ENCODE measurements at regions not wholly inside any gene's neighbourhood (a gene's known extent, or its start where the extent isn't known, plus 50 kb on each side); places are given as distances from the start of the nearest gene placed in this dataset.

DNA sequence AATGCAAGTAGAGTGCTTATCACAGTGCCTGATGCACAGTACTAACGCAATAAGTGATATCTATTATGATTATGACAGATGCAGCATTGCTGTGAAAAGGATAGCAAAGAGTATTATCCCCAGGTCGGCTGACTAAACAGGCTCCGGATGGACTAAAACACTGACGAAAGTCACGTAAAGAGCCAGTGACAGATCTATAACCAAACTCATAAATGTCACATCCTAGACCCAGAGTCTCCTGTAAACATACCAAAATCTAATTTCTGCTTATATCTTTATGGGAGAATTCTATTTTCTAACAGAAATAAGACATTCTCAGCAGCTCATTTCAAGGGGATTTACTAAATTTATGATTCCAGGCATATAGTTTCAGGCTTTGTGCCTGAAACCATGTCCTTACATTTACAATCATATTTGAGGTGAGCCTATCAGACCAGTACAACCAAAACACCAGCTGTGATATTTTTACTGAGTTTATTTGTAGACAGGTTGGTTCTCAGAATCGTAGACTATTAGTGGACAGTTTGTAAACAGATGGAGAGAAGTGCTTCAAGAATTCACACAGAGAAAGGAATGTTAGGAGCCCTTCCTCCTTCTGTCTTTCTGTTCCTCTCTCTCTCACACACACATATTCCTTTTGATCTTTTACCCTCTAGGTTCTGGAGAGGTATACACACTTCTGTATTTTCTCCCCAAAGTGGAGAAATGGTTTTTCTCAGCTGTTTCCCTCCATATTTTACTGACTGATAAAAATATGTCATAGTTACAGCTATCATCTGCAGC, 52.4 kb upstream of the WDR26 start:
- FAIRE-seq (no peak), DNase-seq (ENCODE audit: extremely low spot score, insufficient read length, low read depth) (no peak)

DNA sequence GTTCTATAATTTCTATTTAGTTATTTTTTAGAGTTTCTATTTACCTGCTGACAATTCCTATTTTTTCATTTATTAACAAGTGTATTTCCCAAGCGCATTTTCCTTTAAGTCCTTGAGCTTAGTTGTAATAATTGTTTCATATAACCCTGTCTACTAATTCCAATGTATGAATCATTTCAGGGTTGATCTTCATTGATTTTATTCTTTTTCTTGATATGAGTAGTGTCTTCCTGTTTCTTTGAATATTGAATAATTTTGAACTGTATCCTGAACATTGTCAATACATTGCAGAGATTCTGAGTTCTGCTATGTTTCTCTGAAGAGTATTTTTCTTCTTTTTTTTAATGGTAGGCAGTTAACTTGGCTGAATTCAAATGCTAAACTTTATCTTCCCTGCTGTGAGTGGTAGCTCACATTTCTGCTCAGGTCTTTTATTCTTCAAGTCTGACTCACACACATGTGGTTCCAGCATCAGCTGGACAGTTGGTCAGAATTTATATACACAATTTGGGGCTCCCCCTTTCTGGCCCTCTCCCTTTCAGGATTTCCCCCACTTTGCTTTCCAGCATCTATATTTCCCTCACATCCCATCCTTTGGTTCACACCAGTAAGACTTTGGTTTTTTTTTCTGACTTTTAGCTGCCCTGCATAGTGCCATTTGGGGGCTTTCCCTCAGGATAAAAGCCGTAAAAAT, 54.4 kb upstream of the WDR26 start:
- DNase-seq (ENCODE audit: extremely low spot score, insufficient read length, low read depth) (no peak), FAIRE-seq (no peak)

DNA sequence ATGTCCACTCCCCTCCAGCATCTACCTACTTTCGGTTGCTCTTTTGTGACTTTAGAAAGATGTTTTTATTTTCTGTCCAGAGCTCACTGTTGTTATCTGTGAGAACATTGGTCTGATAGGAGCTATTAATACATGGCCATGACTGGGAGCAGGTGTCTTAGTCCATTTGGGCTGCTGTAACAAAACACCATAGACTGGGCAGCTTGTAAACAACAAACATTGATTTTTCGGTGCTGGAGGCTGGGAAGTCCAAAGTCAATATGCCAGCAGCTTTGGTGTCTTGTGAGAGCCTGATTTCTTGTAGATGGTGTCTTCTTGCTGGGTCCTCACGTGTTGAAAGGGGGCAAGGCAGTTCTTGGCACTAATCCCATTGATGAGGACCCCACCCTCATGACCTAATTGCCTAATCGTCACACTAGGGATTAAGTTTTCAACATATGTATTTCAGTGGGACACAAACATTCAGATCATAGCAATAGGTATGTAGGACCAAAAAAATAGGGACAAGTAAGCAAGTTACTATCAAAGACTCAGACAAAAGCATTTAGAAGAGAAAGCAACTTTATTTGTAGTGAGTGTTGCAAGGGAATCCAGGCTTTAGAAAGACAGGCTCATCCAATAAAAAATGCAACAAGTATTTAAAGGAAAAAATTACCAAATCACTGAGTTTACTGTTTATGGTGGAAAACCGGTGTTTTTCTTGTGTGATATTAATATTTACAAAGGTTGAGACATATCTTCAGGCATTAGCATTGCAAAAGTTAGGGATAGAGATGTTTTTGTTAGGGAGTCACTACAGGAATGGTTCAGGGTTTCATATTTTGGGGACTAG, 55.2 kb upstream of the WDR26 start:
- FAIRE-seq: no peak
- DNase-seq (ENCODE audit: extremely low spot score, insufficient read length, low read depth): no peak

DNA sequence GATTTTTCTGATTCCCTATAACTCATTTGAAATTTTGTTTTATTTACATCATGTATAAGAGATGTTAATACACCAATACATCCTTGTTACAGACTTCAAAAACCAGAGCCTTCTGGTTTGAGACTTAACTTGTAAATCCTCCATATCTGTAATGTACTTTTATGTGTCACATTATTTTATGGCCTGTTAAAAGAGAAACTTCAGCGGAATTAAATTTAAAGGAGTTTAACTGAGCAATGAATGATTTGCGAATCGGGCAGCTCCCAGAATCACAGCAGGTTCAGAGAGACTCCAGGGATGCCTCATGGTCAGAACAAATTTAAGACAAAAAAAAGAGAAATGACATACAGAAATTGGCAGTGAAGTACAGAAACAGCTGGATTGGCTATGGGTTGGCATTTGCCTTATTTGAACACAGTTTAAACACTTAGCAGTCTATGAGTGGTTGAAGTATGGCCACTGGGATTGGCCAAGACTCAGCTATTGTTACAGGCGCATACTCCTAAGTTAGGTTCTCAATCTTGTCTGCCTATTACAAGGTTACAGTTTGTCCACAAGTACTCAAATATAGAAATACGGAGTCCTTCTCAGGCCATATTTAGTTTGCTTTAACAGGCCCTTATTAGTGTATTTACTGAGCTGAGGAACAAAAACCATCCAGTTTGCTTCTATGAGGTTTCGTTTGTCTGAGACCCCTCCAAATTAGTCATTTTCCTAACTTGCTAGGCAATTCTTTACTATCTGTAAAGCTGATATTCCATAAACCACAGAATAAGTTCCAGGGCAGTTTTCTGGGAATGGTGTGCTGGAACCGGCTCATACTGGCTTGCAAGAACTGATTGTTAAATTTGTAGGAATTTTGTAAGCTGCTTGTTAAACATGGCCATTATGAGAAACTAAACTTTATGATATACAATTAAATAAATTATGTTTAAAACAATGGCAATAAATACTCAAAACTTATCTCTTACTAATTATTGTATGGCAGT, 56.2 kb upstream of the WDR26 start:
- DNase-seq (ENCODE audit: extremely low spot score, insufficient read length, low read depth) (no peak), FAIRE-seq (no peak)

DNA sequence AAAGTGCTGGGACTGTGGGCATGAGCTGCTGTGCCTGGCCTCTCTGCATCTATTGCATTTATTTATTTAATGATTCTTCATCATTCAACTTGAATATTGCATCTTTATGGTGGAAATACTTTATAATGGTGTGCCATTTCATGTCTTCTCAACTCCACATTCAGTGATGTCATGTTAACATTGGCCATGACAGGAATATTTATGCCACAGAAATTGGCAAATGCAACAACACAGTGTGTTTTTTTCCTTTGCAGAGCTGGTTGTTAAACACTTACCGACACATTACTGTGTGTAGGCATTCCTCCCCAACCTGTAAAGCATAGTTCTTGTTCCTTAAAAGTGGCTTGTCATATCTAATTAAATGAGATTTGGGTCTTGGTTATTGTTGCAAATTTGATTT, 57.4 kb upstream of the WDR26 start:
- FAIRE-seq: no peak

DNA sequence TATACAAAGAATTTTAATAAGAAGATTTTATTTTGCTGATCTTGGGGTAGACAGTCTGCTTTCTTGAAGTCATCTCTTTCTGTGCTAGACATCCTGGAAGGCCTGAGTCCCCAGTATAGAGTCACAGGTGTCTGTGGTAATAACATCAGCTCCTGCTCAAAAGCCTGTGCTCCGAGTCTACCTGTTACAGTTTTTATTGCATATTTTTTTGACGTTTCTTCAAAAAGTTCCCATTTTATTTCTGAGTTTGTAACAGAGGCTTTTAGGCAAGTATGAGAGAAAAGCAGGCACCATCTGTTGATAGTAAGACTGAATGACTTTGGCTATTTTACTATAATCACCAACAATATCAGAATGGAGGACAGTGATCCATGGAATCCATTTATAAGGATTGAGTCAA, 58.0 kb upstream of the WDR26 start:
- DNase-seq (ENCODE audit: extremely low spot score, insufficient read length, low read depth): no peak
- no peak for FAIRE-seq

More for the DNA sequence above, 57.4 kb upstream of the WDR26 start:
- DNase-seq (ENCODE audit: extremely low spot score, insufficient read length, low read depth): no peak

DNA sequence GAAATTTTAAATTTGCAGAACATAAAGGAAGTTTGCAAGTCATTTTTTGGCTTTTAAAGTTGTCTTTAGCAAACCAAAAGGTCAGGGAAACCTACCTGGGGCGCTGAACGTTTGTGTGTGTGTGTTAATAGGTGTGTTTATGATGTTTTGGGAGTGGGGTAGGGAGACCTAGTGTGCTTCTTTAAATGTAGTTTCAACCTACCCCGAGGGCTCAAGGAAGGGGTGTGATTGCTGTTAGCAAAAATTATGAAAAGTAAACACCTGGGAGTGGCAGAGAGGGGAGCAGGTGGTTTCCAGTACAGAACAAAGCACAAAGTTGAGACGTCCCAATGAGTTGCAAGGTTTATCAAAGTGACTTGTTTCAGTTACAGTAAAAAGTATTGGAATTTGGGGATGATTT, 58.7 kb upstream of the WDR26 start:
- DNase-seq (ENCODE audit: extremely low spot score, insufficient read length, low read depth) (no peak), FAIRE-seq (no peak)

DNA sequence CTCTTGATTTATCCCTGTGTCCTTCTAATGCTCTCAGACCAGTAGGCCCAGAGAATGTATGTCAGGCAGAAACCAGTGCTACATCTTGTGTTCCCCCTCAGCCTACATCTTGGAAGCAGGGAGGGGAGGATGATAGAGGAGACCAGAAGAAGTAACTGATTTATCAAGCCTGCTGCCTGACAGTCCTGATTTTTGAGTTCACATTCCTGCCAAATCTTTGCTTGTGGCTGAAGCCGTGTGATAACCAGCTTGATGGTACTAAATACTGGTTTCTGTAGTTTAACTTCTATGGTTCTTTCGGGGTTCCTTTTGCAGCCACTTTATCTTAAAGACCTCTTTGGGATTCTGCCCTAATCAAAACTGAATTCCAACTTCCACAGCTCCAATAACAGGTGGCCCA, 59.7 kb upstream of the WDR26 start:
- no peak for DNase-seq (ENCODE audit: extremely low spot score, insufficient read length, low read depth)
- FAIRE-seq: no peak

DNA sequence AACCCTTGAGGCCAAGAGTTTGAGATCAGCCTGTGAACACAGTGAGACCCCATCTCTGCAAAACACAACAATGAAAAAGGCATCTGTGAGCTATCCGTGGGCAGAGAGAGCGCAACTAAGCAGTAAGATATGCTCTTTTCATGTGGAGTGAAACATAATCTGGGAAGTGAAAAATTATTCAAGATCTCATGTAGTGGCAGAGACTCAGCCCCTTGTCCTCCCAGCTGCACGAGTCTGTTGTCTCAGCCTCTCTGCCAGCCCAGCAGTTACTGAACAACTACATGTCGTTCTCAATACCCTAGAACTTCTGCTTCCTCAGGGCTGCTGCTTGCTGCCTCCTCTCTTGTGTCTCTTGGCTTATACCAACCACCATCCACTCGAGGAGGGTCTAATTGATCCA, 61.3 kb upstream of the WDR26 start:
- DNase-seq (ENCODE audit: extremely low spot score, insufficient read length, low read depth): no peak
- FAIRE-seq: no peak

DNA sequence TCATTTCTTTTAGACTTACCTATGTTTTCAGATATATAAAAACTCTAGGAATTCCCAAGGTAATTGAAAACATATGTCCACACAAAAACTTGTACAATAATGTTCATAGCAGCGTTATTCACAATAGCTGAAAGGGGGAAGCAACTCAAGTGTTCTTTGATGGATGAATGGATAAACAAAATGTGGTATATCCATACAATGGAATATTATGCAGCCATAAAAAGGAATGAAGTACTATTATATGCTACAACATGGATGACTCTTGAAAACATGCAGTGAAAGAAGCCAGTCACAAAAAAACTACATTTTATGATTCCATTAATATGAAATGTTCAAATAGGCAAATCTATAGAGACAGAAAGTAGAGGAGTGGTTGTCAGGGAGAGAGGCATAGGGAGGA, 62.2 kb upstream of the WDR26 start:
- FAIRE-seq: no peak
- DNase-seq (ENCODE audit: extremely low spot score, insufficient read length, low read depth): no peak

DNA sequence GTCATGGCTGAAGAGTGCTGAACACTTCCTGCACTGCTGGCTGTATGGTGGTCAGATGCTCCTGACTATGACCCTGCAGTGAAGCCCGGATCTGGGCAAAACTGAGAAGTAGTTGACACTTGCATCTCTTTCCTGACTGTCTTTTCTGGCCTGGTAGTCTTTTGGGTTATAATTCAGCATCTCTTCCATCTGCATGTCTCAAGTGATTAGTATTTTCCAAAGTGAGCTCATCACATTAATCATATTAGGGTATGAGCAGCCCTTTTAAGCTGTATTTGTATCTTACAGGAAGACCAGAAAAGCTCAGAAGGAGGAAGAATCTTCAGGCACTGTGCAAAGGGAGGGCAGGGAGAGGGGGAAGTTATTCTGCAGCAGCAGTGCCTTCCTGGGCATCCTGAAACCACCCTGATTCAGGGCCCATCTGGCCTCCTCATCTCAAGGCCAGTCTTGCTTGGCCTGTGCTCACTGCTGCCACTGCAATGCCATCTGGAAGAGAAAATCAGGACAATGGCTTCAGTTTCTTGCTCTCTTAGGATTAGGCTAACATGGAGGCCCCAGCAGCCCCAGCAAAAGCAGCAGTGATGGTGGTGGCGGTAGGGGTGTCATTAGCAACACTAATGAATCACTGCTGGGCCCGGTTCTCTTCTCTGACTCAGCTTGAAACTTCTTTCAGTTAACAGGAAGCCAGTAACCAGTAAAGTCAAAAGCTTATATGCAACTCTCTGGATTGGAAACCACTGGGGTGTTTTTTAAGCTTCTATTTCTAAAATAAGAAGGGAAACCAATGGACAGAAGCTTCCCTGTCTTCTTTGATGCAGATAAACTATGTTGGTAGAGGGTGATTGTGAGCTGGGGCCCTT, 63.3 kb upstream of the WDR26 start:
- FAIRE-seq (peak; percentile 94), DNase-seq (ENCODE audit: extremely low spot score, insufficient read length, low read depth) (peak; percentile 69)

DNA sequence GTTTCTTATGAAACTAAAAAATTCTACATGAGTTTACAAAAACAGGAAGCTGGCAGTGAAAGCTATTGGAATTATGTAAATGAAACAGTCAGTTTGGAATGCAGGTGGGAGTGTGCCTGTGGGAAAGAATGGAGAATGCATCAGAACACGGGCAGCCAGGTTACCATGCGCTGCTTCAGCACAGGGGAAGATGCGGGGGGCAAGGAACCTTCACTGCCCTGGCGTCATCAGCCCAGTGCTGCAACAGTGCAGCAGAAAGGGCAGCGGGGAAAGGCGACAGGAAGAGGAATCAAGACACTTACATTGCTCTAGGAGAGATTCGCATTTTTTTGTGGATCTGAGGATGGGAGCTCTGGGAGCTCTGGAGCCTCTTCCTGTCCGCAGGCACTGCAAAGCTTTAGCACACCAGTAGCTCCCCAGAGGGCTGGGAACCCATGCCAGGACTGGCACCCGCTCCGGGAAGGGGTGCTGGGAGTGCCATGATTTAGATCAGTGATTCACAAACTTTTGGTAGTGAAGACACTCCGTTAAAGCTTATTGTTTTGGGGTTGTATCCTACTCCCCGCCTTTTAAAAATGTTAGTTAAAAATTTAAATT, 64.1 kb upstream of the WDR26 start:
- FAIRE-seq (no peak), DNase-seq (ENCODE audit: extremely low spot score, insufficient read length, low read depth) (no peak)

DNA sequence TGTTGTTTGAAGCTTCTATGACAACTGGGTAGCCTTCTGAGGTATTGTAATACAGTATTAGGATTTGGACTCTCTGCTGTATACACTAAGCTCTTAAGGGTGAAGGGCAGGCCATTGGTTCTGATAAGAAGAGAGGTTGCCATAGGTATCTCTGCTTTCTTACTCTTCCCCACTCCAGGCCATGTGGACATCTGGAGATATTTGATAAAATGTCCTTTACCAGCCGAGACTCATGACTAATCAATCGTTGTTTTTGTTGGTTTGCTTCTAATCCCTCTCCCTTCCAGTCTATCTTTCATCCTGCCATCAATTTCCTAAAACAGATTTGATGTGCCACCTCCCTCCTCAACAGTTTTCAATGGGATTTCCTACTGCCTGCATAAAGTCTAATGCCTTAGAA, 64.6 kb upstream of the WDR26 start:
- FAIRE-seq (no peak), DNase-seq (ENCODE audit: extremely low spot score, insufficient read length, low read depth) (no peak)

DNA sequence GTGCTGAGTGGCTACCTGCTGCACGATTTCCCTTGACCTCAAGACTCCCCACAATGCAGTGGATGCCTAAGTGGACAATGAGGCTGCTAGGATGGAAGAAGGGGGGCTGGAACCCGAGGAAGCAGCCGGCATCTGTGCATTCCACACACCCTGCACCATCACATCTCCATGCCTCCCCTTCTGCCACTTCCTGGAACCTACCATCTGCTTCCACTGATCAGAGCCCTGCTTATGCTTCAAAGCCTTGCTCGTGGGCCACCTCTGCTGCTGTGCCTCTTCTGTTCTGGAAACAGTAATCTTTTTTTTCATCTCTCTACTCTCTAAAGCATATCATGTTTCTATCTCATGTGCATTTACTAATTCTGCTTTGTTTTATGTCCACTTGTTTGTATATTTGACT, 66.2 kb upstream of the WDR26 start:
- no peak for FAIRE-seq
- DNase-seq (ENCODE audit: extremely low spot score, insufficient read length, low read depth): no peak

DNA sequence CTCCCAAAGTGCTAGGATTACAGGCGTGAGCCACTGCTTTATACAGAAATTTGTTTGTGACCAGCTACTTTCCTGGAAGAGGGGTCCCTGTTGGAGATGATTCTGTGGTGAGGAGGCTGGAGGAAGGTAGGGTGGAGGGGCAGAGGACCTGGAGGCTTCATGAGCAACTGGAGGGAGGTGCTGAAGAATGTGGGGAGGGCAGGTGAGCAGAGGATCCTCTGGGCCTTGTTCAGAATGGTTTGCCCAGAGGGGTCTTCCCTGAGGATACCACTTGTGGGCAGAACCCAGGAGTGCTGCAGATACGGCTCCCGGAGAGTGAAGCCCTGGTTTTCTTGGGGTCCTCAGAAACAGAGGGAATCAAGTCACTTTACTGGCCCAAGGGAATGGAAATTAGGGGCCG, 67.2 kb upstream of the WDR26 start:
- no peak for FAIRE-seq
- DNase-seq (ENCODE audit: extremely low spot score, insufficient read length, low read depth): no peak

DNA sequence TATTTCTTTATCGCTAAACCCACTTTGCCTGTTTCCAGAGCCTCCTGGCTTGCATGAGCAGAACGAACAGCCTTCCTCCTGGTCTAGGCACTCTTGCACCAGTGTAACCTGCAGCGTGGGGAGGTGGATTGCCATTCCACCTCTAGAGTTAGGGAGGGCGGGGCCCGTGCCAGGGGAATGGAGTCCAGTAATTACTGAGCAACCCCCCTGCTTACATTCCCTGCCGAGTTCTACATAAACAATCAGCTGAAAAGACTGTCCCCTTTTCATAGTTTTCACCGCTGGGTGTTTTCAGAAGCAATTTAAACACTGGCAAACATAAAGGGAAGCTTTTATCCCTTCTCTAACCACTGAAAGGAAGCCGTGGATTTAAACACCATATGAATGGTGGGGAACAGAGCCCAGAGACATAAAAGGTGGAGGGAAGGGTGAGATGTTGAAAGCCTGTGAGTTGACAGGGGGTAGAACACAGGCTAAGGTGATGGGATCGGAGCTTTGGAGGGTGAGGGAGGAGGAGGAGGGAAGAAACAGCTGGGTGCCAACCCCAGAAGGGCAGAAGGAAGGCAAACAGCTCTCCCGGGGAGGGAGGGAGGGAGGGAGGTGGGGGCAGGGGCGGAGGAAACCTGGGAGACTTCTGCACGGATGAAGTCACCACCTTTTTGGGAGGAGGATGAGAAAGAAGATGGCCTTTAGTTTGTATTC, 68.0 kb upstream of the WDR26 start:
- FAIRE-seq (no peak), DNase-seq (ENCODE audit: extremely low spot score, insufficient read length, low read depth) (no peak)

DNA sequence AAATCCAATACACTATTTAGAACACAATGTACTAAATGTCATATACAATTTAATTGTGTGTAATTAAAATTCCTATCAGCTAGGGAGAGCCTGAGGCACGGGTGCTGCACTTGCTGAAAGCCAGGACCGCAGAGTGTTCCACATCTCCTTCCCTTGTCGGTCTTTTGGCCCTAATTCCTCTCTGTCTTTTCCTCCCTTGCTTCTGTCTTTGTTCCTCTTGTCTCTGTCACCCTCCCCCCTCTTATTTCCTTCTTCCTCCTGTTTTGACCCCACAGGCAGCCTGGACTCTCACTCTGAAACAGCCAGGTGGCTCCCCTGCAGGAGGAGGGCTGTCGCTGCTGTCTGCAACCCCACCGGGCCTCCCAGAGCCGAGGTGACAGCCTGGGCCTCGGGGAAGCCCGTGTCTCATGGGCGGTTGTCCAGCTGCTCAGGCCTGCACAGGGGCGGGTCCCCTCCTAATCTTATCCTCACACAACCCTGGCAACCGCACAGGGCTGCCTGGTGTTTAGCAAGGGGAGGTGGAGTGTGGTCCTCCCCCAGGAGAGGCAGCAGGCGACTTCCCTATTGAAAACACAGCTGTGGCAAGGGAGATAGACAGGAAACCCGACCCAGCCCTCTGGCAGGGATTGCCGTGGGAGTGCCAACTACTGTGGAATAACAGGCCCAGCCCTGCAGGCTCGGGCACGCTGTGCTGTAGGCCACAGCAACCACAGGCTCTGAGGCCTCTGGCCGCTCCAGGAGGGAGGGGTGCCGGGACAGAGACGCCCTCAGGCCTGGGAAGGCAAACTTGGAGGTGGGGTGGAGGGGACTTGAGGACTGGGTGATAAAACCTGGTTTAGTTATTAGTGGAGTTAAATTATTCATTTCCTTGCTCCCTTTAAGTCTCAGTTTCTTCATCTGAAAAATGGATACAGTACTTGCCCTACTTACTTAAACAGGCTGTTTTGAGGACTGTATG, 68.8 kb upstream of the WDR26 start:
- FAIRE-seq: peak; percentile 82

More for the DNA sequence above, 68.8 kb upstream of the WDR26 start:
- DNase-seq (ENCODE audit: extremely low spot score, insufficient read length, low read depth): peak; percentile 81
